HG03045 (cell line): ENCODE measurements at regions not wholly inside any gene's neighbourhood (a gene's known extent, or its start where the extent isn't known, plus 50 kb on each side); places are given as distances from the start of the nearest gene placed in this dataset.

ENCODE experiments used
- ATAC-seq: cut with Tn5 transposase; IDR thresholded peaks from one replicate; pipeline ENCODE4 v1.9.1; 2021; ENCODE audit warnings: mild to moderate bottlenecking, moderate library complexity; ENCODE audit not compliant: unreplicated experiment

DNA sequence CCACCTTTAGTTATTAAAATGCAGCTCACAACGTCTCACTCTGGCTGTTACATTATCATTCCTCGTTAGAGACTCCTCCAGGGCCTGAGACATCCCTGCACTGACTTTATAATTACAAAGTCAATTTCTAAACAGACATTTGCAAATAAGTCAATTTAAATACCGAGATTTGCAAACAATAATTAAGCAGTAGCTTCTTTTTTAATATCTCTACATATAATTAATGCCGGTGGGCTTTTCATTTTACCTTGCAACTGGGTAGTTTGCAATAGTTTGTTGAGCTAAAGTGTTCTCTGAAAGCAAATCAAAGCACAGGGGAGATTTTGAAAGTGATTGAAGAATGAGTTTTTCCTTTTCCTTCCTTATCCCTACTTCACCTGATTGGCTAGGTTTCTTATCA is 154.4 kb downstream of the TLR4 start:
- no peak for ATAC-seq

DNA sequence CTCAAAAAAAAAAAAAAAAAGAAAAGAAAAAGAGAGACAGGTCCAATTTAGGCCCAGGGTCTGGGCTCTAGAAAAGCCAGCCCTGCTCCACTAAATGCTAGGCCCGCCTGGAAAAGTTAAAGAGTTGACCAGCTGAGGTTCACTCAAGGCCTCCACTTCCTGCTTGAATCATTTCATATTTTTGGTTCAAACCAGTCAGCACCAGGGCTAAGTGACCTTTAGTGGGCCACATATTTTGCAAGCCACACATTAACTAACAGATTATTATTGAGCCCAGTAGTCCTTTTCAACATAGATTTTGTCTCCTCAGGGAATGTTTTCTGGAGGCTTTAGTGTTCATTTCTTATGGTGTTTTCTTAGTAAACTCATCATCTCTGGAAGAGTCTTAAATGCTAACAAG is 156.6 kb downstream of the TLR4 start:
- ATAC-seq: no peak

DNA sequence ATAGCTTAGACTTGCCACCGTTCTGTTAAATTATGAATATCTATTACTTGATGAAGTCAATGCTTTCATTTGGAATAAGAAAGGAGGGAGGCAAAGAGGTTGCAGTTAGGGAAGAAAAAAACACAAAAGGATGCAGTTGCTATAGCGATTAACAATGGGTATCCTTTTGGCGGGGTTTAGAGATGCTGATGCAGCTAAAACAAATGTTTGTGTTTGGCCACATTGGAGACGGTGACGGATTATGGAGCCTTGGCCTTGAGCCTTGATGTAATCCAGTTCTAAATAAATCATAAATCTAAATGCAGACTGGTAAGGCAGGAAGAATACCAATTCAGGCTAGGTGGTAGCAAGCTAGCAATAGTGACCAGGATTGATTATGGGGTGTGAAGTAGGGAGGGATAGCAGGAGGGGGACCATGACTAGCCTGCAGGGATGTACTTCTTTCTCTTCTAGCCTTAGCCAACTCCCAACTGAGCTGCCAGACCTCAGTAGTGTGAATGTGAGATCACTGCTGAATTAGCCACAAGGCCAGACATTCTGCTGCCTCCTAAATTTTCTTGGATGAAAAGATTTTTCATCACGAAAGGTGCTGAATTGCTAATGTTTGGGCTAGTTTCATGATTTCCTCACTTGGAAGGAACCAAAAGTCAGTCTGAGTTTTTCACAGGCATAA is 160.3 kb downstream of the TLR4 start:
- no peak for ATAC-seq

DNA sequence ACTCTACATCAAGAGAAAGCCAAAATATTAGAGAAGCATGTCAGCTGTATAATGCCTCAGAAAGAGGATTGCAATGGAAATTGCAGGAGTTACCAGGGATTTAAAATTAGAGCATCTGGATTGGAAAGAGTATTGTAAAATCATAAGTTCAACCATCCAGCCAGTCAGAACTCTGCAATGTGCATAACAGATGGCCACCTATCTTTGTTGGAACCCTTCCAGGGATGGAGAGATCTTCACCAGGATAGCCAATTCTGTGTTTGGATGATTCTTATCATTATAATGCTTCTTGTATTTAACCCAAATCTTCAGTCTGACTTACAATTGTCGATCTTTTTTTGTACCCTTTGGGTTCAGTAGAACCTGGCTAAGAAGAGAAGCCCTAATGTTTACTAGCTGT is 164.4 kb downstream of the TLR4 start:
- ATAC-seq: no peak

DNA sequence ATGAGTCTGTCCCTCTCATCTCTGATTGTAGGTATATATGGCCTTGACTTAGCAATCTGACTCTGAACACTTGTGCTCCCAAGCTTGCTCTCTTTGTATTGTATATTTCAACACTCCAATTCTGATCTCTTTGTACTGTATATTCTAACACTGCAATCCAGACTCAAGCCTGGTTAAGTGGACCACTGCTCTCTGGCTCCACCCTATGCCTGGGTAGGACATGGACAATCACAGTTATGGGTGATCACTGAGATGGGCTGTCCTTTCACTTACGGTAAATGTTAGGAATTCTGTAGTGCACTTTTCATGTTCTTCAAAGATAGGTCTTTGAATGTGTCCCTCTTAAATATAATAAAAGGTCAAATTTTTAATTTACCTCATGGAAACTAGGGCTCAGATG is 165.1 kb downstream of the TLR4 start:
- ATAC-seq: no peak

DNA sequence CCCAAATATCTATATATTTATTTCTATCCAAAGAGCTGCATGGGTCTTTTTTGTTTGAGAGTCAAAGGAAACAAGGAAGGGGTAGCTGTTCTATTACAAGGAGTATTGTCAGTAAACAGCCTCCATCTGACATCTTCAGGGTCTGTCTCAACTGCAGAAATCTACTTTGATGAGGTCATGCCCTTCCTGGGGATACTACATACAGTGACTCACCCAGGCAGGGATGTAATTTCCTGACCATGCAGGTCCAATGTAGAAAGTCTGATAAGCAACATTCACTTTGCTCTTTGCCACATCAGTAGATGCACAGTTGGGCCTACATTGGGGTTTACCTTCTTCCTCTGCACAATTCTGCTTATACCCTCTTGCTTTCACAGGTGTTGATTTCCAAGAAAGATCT is 165.5 kb downstream of the TLR4 start:
- ATAC-seq: no peak

DNA sequence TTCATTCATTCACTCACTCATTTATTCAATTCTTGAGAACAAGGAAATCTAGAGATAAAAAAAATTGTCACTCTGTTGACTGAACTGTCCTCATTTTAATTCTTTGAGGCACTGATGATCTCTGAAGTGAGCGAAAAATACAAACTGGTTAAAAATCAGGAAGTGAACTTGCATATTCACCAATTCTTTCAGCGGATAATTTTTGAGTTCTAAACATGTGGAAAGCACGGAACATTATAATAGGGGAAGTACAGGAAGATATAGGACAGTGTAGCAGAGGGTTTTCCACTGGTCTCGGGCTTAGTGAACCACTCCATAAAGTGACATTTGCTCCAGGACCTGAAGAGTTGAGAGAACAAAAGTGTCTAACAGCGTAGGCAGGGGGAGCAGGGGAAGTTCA is 169.5 kb downstream of the TLR4 start:
- ATAC-seq: no peak

DNA sequence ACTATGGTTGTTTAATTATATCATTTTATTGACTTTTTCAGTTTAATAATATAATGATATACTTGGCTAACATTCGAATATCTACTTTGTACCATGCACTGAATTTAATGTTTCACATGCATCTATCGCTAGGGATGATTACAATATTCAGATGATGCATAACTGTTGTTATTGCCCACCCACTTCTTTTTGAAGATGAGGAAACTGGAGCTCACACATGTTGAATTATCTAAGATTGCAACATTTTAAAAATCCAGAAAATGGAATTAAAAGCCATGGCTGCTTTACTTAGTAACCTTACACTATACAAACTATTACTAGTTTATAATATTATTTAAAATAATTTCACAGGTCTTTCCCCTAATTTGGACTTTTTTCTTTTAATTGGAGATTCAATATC is 171.7 kb downstream of the TLR4 start:
- ATAC-seq: no peak

DNA sequence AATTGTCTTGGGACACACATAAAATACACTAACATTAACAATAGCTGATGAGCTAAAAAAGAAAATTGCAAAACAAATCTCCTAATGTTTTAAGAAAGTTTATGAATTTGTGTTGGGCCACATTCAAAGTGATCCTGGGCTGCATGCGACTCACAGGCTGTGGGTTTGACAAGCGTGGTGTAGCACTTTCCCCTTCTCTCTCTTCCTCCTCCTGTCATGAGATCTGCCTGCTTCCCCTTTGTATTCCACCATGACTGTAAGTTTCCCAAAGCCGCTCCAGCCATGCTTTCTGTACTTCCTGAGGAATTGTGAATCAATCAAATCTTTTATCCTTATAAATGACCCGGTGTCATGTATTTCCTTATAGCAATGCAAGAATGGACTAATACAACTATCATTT is 178.0 kb downstream of the TLR4 start:
- ATAC-seq: no peak

DNA sequence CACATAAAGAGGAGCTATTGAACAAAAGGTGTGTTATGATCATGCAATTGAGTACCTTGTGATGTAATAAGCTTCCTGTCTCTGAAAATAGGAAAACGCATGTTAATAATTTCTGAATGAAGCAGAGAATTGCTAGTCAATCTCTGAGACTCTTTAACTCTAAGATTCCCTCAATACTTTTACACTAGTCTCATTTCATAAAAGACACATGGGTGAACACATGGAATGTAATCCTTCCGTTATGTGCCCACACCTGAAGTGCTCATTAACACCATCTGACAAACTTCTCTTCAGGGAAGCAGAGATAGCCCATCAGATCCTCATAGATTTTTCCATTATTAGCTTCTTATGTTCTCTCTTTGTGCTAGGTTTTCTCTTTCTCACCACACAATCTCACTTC is 182.4 kb downstream of the TLR4 start:
- no peak for ATAC-seq

DNA sequence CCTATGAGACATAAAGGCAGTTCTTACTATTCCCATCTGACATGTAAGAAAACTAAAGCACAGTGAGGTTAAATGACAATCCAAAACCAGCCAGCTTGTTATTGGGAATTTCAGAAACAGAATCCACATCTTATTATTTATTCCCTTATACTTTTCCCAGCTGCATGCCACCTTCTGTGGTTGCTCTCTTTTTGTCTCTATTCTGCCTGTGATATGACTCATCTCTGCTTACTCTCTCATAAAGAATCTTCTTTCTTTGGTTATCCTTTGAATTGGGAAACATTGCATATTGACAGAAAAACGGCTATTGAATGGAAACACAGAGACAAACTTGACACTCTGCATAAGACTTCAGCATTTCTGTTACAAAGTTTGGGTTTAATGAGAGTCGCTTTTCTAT is 183.2 kb downstream of the TLR4 start:
- ATAC-seq: no peak

DNA sequence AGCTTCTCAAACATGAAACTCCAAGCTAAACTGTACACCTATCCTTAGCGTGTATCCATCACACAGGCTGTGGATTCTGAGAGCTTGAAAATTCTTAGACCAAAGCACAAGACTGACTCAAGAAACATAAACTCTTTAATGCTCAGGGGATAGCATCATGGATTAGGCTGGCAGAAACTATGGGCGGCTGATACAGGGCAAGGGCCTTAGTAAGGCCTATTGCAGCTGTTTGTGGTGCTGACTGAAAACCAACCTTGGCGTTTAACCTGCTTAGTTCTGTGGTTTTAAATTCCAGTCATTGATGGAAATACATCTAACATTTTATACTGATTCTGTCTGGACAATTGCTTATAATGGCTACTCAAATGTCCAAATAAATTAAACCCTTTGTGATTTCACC is 183.7 kb downstream of the TLR4 start:
- no peak for ATAC-seq

DNA sequence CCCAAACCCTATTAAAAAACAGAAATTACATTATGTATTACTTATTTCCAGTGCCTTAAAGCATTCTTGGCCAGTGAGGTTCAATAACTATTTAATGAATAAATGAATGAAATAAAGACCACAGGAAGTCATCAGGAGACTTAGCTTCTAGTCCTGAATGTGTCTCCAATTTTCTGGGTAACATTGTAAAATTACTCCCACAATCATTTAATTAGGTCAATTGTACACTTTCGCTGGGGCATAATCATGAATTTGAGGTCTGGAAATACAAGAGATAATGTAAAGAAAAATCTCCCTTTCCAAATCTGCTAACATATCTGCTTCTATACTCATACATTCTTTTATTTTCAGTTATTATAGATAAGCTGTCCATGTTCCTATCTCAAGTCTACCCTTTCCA is 199.2 kb downstream of the TLR4 start:
- no peak for ATAC-seq

DNA sequence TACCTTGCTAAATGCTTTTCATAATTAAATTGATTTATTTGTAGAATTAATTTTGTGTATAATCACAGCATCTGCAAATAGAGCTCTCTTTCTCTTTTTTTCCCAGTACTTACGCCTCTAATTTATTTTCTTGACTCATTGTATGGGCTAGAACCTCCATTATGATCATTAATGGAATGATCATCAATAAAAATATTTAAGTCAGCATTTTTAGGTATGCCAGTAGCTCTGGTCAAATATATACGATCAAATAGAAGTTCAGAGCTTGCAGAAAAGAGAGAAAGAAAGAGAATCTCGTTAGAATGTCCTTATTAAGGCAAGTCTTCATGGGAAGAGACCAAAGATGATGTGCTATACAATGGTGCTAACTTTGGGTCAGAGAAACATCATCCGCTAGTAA is 202.6 kb downstream of the TLR4 start:
- no peak for ATAC-seq

DNA sequence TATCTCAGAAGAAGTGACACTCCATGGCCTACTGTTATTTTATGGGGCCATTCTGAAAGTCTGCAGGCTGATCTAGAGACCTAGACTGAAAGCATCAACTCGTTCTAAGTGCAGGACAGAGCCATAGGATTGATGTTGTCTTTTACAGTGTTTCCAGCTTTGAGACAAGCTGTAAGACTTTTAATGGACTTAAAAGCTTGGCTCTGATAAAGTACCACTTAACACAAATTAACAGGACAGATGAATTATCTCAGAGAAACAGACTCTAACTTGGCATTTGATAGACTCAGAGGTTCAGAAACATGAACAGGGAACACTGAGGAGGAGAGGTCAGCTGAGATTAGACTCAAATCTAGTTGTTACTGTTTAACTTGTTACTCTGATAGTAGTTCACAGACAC is 203.2 kb downstream of the TLR4 start:
- no peak for ATAC-seq

DNA sequence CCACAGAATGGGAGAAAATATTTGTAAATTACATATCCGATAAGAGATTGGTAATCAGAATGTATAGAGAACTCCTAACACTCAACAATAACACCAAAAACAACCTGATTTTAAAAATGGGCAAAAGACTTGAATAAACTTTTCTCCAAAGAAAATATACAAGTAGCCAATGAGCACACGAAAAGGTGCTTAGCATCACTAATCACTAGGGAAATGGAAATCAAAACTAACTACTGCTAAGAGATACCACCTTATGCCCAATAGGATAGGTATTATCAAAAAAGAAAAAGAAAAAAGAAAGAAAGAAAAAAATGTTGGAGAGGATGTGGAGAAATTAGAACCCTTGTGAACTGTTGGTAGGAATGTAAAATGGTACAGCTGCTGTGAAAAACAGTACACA is 212.1 kb downstream of the TLR4 start:
- no peak for ATAC-seq

DNA sequence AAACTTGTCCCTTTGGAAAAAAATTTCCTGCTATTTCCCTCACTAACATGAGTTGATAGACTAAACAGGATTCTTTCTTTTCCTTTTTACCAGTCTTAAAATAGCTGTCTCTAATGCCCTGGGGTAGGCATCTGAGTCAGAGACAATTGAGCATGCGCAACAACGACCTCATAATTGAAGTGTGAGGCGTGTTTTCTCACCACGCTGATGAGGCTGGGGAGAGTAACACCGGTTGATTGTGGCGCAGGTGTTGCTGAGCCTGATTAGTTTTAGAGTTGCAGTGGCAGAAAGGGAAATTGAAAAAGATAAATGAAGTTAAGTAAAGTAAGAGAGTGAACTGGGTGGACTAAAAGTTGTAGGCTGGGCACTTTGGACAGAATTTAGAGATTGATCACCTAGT is 213.7 kb downstream of the TLR4 start:
- ATAC-seq: no peak

DNA sequence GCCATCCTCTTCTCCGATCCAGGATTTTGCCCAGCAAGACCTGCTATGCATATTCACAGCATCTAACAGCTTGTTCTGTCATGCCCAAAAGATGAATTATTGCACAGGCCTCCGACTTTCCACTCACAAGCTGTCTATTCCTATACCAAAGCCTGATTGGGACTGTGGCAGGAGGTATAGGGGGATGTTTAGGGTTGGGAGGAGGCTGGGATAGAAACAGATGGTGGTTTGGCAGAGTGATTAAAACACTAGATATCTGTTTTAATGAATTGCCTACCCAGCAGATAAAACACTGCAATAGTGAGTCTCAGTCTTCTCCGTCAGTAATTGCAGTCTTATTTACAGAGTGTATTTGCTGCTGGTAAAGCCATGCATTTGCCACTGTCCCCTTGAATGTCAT is 215.3 kb downstream of the TLR4 start:
- no peak for ATAC-seq

DNA sequence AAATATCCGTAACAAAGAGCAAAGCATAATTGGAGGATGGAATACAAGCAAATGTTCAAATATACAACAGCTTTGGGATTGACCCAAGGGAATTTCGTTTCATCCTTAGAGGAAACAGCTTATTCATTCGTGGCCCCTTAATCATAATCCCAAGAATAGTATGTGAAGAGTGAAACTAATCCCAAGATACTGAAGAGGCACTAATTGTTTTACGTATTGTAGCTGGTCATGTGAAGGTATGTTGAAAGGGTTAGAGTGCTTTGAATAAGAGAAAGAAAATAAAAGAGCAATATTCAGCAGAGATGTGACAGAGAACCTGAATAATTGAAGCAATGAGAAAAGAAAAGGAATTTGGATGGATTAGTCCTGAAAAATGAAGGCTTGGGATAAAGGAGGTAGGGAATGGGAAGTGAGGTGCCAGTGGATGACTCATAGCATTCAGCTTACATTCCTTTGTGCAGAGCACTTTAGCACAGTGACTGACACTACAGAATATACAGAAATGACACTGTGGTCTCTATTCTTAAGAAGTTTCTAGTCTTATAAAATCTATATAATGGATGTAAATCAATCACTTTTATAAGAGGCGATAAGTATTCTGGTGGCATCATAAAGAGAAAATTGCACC is 221.9 kb downstream of the TLR4 start:
- ATAC-seq: no peak

DNA sequence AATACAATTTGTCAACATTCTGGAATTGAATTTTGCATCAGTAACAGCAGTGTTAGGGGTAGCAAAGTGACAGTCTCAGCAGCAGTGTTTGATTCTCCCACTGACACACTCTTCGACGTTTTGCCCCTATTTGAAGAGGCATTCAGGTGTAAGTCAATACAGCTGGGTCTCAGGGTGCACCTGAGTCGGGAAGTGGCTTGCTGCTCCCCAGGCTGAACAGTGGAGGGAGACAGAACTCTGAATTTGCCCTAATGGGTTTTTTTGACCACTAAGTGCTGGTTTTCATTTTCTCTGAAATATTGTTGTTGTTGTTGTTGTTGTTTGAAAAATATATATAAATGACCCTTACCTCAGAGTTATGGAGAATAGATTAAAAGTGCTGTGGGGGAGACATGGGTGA is 223.2 kb downstream of the TLR4 start:
- no peak for ATAC-seq

DNA sequence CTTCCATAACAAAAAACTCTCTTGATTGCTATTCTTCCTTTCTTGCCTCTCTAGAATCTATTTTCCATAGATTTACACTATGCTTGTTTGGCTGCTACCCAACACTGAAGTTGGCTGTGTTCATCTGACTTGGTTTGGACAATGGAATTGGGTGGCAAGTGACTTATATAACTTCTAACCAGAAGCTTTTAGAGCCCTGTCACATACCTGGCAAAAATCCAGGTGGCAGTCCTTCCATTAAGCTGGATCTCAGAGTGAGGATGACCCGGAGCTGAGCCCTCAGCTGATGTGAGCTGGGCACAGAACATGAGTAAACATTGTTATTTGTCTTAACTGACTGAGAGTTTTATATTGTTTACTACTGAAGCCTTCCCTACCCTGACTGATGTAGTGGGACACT is 225.7 kb downstream of the TLR4 start:
- ATAC-seq: no peak

DNA sequence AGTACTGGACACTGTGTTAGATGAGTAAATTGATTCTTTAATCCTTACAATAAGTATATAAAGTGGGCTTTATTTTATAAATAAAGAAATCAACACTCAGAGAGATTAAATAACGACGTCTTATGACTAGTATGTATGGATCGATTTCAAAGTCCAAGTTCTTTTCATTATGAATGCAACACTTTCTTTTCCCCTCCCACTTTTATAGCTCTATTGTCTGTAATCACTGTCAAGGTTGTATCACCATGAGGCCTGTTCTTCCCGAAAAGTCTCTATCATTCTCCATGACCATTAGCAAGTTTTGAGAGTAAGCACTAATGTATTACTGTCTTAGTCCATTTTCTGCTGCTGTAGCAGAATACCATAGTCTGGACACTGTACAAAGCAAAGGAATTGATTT is 228.4 kb downstream of the TLR4 start:
- ATAC-seq: no peak
